ENCODE measurements at regions not wholly inside any gene's neighbourhood (a gene's known extent, or its start where the extent isn't known, plus 50 kb on each side); places are given as distances from the start of the nearest gene placed in this dataset.

GRCh38 chr4:126097155-126097799, 782.5 kb downstream of the FAT4 start:
- Histone ChIP-seq H3K27ac (no peak overlapping the region), H3K27me3 (ENCODE audit: insufficient read depth in 3 of 3, low read length in 2 of 3) (no peaks in the 10 kb centered on the region), H3K9me3 (no peaks in the 10 kb centered on the region), H3K36me3 (ENCODE audit: insufficient read depth in 1 of 2, low read depth in 1 of 2) (no peaks in the 10 kb centered on the region), H3K4me1 (no peaks in the 10 kb centered on the region), H3K4me3 (no peak overlapping the region)
- intact Hi-C loops (cut with DNase I): no loop called here
- no peak for ATAC-seq
- no peak for TF ChIP-seq CTCF (IDR thresholded peaks at IDR 0.05)
- 76 to 91% (median 84%) methylated on average over 4 of the region's 4 CpGs for WGBS, 3 donors
- DNase-seq: no peak

GRCh38 chr4:126106658-126107057, 791.9 kb downstream of the FAT4 start:
- H3K27ac ChIP-seq: no peak overlapping the region
- H3K4me1 ChIP-seq: no peaks in the 10 kb centered on the region
- DNase-seq (no peak), ATAC-seq (no peak)
- no peak for TF ChIP-seq CTCF (IDR thresholded peaks at IDR 0.05)
- no peaks in the 10 kb centered on the region for H3K27me3 ChIP-seq (ENCODE audit: insufficient read depth in 3 of 3, low read length in 2 of 3)
- WGBS, 3 donors: 93 to 96% (median 95%) methylated on average over 8 of the region's 8 CpGs
- no peak overlapping the region for H3K4me3 ChIP-seq
- intact Hi-C loops (cut with DNase I): no loop called here
- H3K36me3 ChIP-seq (ENCODE audit: insufficient read depth in 1 of 2, low read depth in 1 of 2): no peaks in the 10 kb centered on the region
- H3K9me3 ChIP-seq: no peaks in the 10 kb centered on the region

- WGBS, 3 donors: 90 to 91% (median 91%) methylated on average over 2 of the region's 2 CpGs
- no peak for DNase-seq
- ATAC-seq: no peak
- Histone ChIP-seq H3K27me3 (ENCODE audit: insufficient read depth in 3 of 3, low read length in 2 of 3) (no peaks in the 10 kb centered on the region), H3K4me1 (no peaks in the 10 kb centered on the region), H3K9me3 (peaks cover 15% of the 10 kb centered on the region), H3K4me3 (no peak overlapping the region), H3K27ac (no peak overlapping the region), H3K36me3 (ENCODE audit: insufficient read depth in 1 of 2, low read depth in 1 of 2) (no peaks in the 10 kb centered on the region)
- no peak for TF ChIP-seq CTCF (IDR thresholded peaks at IDR 0.05)
- intact Hi-C loops (cut with DNase I): no loop called here
Measured at GRCh38 chr4:126109836-126110235, 795.1 kb downstream of the FAT4 start.

GRCh38 chr4:126113058-126113457, 798.3 kb downstream of the FAT4 start:
- Histone ChIP-seq H3K4me1 (no peaks in the 10 kb centered on the region), H3K4me3 (no peak overlapping the region), H3K36me3 (ENCODE audit: insufficient read depth in 1 of 2, low read depth in 1 of 2) (no peaks in the 10 kb centered on the region), H3K27me3 (ENCODE audit: insufficient read depth in 3 of 3, low read length in 2 of 3) (no peaks in the 10 kb centered on the region), H3K9me3 (peaks cover 15% of the 10 kb centered on the region), H3K27ac (no peak overlapping the region)
- ATAC-seq: no peak
- TF ChIP-seq CTCF (IDR thresholded peaks at IDR 0.05): no peak
- WGBS, 3 donors: 90 to 92% (median 92%) methylated on average over 1 of the region's 1 CpG
- intact Hi-C loops (cut with DNase I): no loop called here
- no peak for DNase-seq

All from psoas muscle (tissue), 7 donors.